K562 (cell line): ENCODE measurements at regions not wholly inside any gene's neighbourhood (a gene's known extent, or its start where the extent isn't known, plus 50 kb on each side); places are given as distances from the start of the nearest gene placed in this dataset.

Experiments used
- ATF2 ChIP-seq: sonication (generic); formaldehyde crosslinking; IDR thresholded peaks from 2 replicates; pipeline ENCODE4 v1.8.1; 2022; ENCODE audit warnings: missing genetic modification reagents
- HDAC8 ChIP-seq: fragments of 450-650 bp; IDR thresholded peaks from 2 replicates; pipeline ENCODE4 v1.6.1; 2016; ENCODE audit warnings: mild to moderate bottlenecking, missing genetic modification characterization, moderate library complexity, missing compliant biosample characterization
- NR1H2 ChIP-seq: sonication (generic); formaldehyde crosslinking; IDR thresholded peaks from 2 replicates; pipeline ENCODE4 v1.4.0; 2020; ENCODE audit warnings: mild to moderate bottlenecking, missing genetic modification reagents
- PCBP1 ChIP-seq: fragments of 200-400 bp; formaldehyde crosslinking; IDR thresholded peaks from 2 replicates; pipeline ENCODE4 v1.6.1; 2018; ENCODE audit warnings: mild to moderate bottlenecking, low read depth, low read length; ENCODE audit not compliant: poor library complexity, severe bottlenecking
- RBM34 ChIP-seq: fragments of 200-400 bp; formaldehyde crosslinking; IDR thresholded peaks from 2 replicates; pipeline ENCODE4 v1.6.1; 2018; ENCODE audit warnings: low read length, borderline replicate concordance; ENCODE audit not compliant: insufficient read depth
- SIN3A ChIP-seq, 2 experiments: fragments of 150-350 bp in 1 of 2; IDR thresholded peaks; 2 replicates each; pipeline ENCODE4 v1.6.1; 2011 to 2016; ENCODE audit warnings: borderline replicate concordance in 2 of 2, low read depth in 2 of 2, low read length in 2 of 2, mild to moderate bottlenecking in 2 of 2, moderate library complexity in 2 of 2; ENCODE audit not compliant: control insufficient read depth in 1 of 2
- SMAD3 ChIP-seq: fragments of 450-650 bp; formaldehyde crosslinking; conservative IDR thresholded peaks from 2 replicates; pipeline ENCODE4 v1.4.0; 2020; ENCODE audit warnings: mild to moderate bottlenecking
- SMARCA5 ChIP-seq: fragments of 450-650 bp; IDR thresholded peaks from 2 replicates; pipeline ENCODE4 v1.6.1; 2016
- SP2 ChIP-seq: IDR thresholded peaks from 2 replicates; pipeline ENCODE4 v1.6.1; 2011; ENCODE audit warnings: mild to moderate bottlenecking, low read depth, low read length, moderate library complexity; ENCODE audit not compliant: poor library complexity, severe bottlenecking; ENCODE audit errors: extremely low read depth
- SREBF2 ChIP-seq: sonication (generic); formaldehyde crosslinking; IDR thresholded peaks from 2 replicates; pipeline ENCODE4 v1.4.0; 2020; ENCODE audit warnings: mild to moderate bottlenecking, missing genetic modification reagents
- UBTF ChIP-seq, 2 experiments: IDR thresholded peaks; 2 replicates each; pipeline ENCODE4 v1.6.1; 2012; ENCODE audit warnings: improper control_type of control experiment in 2 of 2, low read depth in 2 of 2, low read length in 2 of 2, borderline replicate concordance in 1 of 2
- ZMIZ1 ChIP-seq, 2 experiments: fragments of 150-350 bp in 1 of 2; IDR thresholded peaks; 2 replicates each; pipeline ENCODE4 v1.6.1; 2012 to 2016; ENCODE audit warnings: low read depth in 2 of 2, low read length in 2 of 2, mild to moderate bottlenecking in 1 of 2, moderate library complexity in 1 of 2
- ZNF175 ChIP-seq: fragments of 200-800 bp; sonication (Bioruptor generic); IDR thresholded peaks from 2 replicates; pipeline ENCODE4 v1.6.1; 2016; ENCODE audit warnings: low read depth, mild to moderate bottlenecking, missing genetic modification characterization, missing compliant biosample characterization
- ZNF3 ChIP-seq: fragments of 250-450 bp; sonication (Bioruptor Pico); IDR thresholded peaks from 2 replicates; pipeline ENCODE4 v1.5.0; 2021; ENCODE audit warnings: mild to moderate bottlenecking, moderate library complexity
- TF ChIP-seq, protein P1 (sequence below): fragments of 200-800 bp; sonication (Bioruptor generic); IDR thresholded peaks from 2 replicates; pipeline ENCODE4 v1.6.1; 2017; ENCODE audit warnings: missing genetic modification characterization, missing compliant biosample characterization
- TF ChIP-seq, protein P2 (sequence below): sonication (generic); formaldehyde crosslinking; IDR thresholded peaks from 2 replicates; pipeline ENCODE4 v1.9.0; 2022; ENCODE audit warnings: mild to moderate bottlenecking, missing genetic modification reagents
- TF ChIP-seq, protein P3 (sequence below): fragments of 450-650 bp; conservative IDR thresholded peaks from 2 replicates; pipeline ENCODE4 v1.6.1; 2016; ENCODE audit warnings: missing genetic modification characterization, low read depth, mild to moderate bottlenecking, missing compliant biosample characterization, moderate library complexity

DNA sequence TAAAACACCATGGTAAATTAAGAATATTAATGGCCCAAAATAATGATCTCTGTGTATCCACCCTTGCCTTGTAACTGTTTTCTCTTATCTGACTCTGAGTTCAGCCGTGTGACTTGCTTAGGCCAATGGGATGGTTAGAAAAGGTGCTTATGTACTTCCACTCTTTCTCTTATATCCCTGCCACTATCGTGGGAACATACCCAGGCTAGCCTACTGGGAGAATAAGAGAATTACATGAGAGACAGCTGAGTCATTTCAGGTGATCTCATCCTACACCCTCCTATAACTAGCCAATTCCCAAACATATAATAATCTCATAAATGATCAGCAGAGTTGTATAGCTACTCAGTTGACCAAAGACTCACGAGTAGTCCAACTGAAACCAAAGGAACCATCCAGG is 98.3 kb upstream of the ABI3BP start (continued):
- TF ChIP-seq SMAD3 (CRISPR knock-in tag) = no peak
- no peak for TF ChIP-seq NR1H2 (CRISPR knock-in tag)
- TF ChIP-seq RBM34 = no peak
- TF ChIP-seq PCBP1 = no peak
- TF ChIP-seq HDAC8 = no peak
- TF ChIP-seq ATF2 (CRISPR knock-in tag) = no peak
- no peak for TF ChIP-seq SREBF2 (CRISPR knock-in tag)
- no peak for TF ChIP-seq SMARCA5
- TF ChIP-seq ZNF175 (CRISPR knock-in tag) = no peak
- no peak for TF ChIP-seq ZNF3 (CRISPR knock-in tag)
- TF ChIP-seq ZMIZ1 (IDR thresholded peaks at IDR 0.05; ENCODE audit: low read depth in 2 of 2, low read length in 2 of 2) = no peak
- TF ChIP-seq, protein P1, sequence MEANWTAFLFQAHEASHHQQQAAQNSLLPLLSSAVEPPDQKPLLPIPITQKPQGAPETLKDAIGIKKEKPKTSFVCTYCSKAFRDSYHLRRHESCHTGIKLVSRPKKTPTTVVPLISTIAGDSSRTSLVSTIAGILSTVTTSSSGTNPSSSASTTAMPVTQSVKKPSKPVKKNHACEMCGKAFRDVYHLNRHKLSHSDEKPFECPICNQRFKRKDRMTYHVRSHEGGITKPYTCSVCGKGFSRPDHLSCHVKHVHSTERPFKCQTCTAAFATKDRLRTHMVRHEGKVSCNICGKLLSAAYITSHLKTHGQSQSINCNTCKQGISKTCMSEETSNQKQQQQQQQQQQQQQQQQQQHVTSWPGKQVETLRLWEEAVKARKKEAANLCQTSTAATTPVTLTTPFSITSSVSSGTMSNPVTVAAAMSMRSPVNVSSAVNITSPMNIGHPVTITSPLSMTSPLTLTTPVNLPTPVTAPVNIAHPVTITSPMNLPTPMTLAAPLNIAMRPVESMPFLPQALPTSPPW = no peak
- TF ChIP-seq, protein P2, sequence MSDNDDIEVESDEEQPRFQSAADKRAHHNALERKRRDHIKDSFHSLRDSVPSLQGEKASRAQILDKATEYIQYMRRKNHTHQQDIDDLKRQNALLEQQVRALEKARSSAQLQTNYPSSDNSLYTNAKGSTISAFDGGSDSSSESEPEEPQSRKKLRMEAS = no peak
- TF ChIP-seq SP2 = no peak
- TF ChIP-seq UBTF (IDR thresholded peaks at IDR 0.05; ENCODE audit: borderline replicate concordance in 1 of 2, low read depth in 2 of 2, low read length in 2 of 2) = no peak
- TF ChIP-seq SIN3A (IDR thresholded peaks at IDR 0.05; ENCODE audit: borderline replicate concordance in 2 of 2, control insufficient read depth in 1 of 2, low read depth in 2 of 2, low read length in 2 of 2) = no peak
- TF ChIP-seq, protein P3, sequence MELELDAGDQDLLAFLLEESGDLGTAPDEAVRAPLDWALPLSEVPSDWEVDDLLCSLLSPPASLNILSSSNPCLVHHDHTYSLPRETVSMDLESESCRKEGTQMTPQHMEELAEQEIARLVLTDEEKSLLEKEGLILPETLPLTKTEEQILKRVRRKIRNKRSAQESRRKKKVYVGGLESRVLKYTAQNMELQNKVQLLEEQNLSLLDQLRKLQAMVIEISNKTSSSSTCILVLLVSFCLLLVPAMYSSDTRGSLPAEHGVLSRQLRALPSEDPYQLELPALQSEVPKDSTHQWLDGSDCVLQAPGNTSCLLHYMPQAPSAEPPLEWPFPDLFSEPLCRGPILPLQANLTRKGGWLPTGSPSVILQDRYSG (tag) = no peak
